Hepatocyte (in vitro differentiated cells): ENCODE measurements at regions not wholly inside any gene's neighbourhood (a gene's known extent, or its start where the extent isn't known, plus 50 kb on each side); places are given as distances from the start of the nearest gene placed in this dataset.
"Not testable (repeated sequence)": the region's sequence is repeated elsewhere in the genome, so short reads cannot be mapped to it uniquely, and the experiment has no call there.

Source experiments
- DNase-seq: peaks from one replicate; pipeline ENCODE4 v3.0.0-alpha.2; 2016; ENCODE audit warnings: low spot score
- H2AFZ ChIP-seq: fragments of 200-600 bp; sonication (generic); 2 replicates; pipeline ENCODE4 v1.6.0; 2016; ENCODE audit warnings: antibody characterized with exemption, mild to moderate bottlenecking
- H3K27ac ChIP-seq: fragments of 200-600 bp; sonication (generic); 2 replicates; pipeline ENCODE4 v1.5.1; 2016; ENCODE audit warnings: mild to moderate bottlenecking
- H3K27me3 ChIP-seq: fragments of 200-600 bp; sonication (generic); 2 replicates; pipeline ENCODE4 v1.6.1; 2016
- H3K36me3 ChIP-seq: fragments of 200-600 bp; sonication (generic); replicated peaks from 2 replicates; pipeline ENCODE4 v1.5.1; 2016; ENCODE audit warnings: low read depth; ENCODE audit not compliant: insufficient read depth
- H3K4me1 ChIP-seq: fragments of 200-600 bp; sonication (generic); 2 replicates; pipeline ENCODE4 v1.5.1; 2016; ENCODE audit warnings: mild to moderate bottlenecking, moderate library complexity; ENCODE audit not compliant: insufficient read depth
- H3K4me2 ChIP-seq: fragments of 200-600 bp; sonication (generic); 2 replicates; pipeline ENCODE4 v1.6.0; 2016
- H3K4me3 ChIP-seq: fragments of 200-600 bp; sonication (generic); 2 replicates; pipeline ENCODE4 v1.5.1; 2016; ENCODE audit warnings: mild to moderate bottlenecking
- H3K79me2 ChIP-seq: fragments of 200-600 bp; sonication (generic); 2 replicates; pipeline ENCODE4 v1.6.0; 2017; ENCODE audit warnings: mild to moderate bottlenecking
- H3K9me2 ChIP-seq: fragments of 200-600 bp; sonication (generic); replicated peaks from 2 replicates; pipeline ENCODE4 v1.6.0; 2017; ENCODE audit warnings: mild to moderate bottlenecking; ENCODE audit not compliant: insufficient read depth
- H3K9me3 ChIP-seq: fragments of 200-600 bp; sonication (generic); 2 replicates; pipeline ENCODE4 v1.5.1; 2016; ENCODE audit warnings: low read depth, mild to moderate bottlenecking
- H4K20me1 ChIP-seq: fragments of 200-600 bp; sonication (generic); 2 replicates; pipeline ENCODE4 v1.6.0; 2016; ENCODE audit warnings: mild to moderate bottlenecking; ENCODE audit not compliant: insufficient read depth, poor library complexity, severe bottlenecking
- EZH2 ChIP-seq: fragments of 200-600 bp; sonication (generic); IDR thresholded peaks from 2 replicates; pipeline ENCODE4 v1.6.1; 2016; ENCODE audit warnings: antibody characterized with exemption, mild to moderate bottlenecking, borderline replicate concordance
- EZH2phosphoT487 ChIP-seq: fragments of 200-600 bp; sonication (generic); IDR thresholded peaks from one replicate; pipeline ENCODE4 v1.6.1; 2018; ENCODE audit warnings: antibody characterized with exemption, mild to moderate bottlenecking, low read depth, moderate library complexity; ENCODE audit not compliant: unreplicated experiment, severe bottlenecking
- WGBS: methylation state at CpG from one replicate; pipeline ENCODE4 v1.1.6; 2016; ENCODE audit warnings: low lambda C conversion rate; ENCODE audit errors: missing lambda C conversion rate; 5-methylcytosine and 5-hydroxymethylcytosine counted together
- TF ChIP-seq, protein P1 (sequence below): fragments of 200-600 bp; sonication (generic); IDR thresholded peaks from 2 replicates; pipeline ENCODE4 v1.5.1; 2016; ENCODE audit warnings: antibody characterized with exemption, mild to moderate bottlenecking; ENCODE audit not compliant: poor library complexity

GRCh38 chrX:98203800-98204199, 1320.1 kb downstream of the RPA4 start:
- Histone ChIP-seq H3K79me2 (no peaks in the 10 kb centered on the region), H3K9me2 (no peaks in the 10 kb centered on the region), H4K20me1 (no peaks in the 10 kb centered on the region), H2AFZ (no peak overlapping the region), H3K4me1 (no peaks in the 10 kb centered on the region), H3K27ac (no peak overlapping the region), H3K4me2 (no peak overlapping the region), H3K4me3 (no peak overlapping the region), H3K27me3 (no peaks in the 10 kb centered on the region), H3K9me3 (no peaks in the 10 kb centered on the region), H3K36me3 (no peaks in the 10 kb centered on the region)
- DNase-seq: no peak
- 75% methylated on average over 2 of the region's 2 CpGs for whole genome bisulfite sequencing
- no peak for TF ChIP-seq EZH2
- TF ChIP-seq EZH2phosphoT487: no peak
- TF ChIP-seq, protein P1, sequence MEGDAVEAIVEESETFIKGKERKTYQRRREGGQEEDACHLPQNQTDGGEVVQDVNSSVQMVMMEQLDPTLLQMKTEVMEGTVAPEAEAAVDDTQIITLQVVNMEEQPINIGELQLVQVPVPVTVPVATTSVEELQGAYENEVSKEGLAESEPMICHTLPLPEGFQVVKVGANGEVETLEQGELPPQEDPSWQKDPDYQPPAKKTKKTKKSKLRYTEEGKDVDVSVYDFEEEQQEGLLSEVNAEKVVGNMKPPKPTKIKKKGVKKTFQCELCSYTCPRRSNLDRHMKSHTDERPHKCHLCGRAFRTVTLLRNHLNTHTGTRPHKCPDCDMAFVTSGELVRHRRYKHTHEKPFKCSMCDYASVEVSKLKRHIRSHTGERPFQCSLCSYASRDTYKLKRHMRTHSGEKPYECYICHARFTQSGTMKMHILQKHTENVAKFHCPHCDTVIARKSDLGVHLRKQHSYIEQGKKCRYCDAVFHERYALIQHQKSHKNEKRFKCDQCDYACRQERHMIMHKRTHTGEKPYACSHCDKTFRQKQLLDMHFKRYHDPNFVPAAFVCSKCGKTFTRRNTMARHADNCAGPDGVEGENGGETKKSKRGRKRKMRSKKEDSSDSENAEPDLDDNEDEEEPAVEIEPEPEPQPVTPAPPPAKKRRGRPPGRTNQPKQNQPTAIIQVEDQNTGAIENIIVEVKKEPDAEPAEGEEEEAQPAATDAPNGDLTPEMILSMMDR: no peak

GRCh38 chrX:98207947-98208346, 1324.2 kb downstream of the RPA4 start:
- no peaks in the 10 kb centered on the region for H4K20me1 ChIP-seq
- H3K9me3 ChIP-seq: no peaks in the 10 kb centered on the region
- H2AFZ ChIP-seq: no peak overlapping the region
- H3K4me2 ChIP-seq: no peak overlapping the region
- H3K4me3 ChIP-seq: no peak overlapping the region
- H3K27me3 ChIP-seq: no peaks in the 10 kb centered on the region
- no peaks in the 10 kb centered on the region for H3K9me2 ChIP-seq
- H3K79me2 ChIP-seq: no peaks in the 10 kb centered on the region
- 85% methylated on average over 3 of the region's 3 CpGs for WGBS
- TF ChIP-seq, protein P1: no peak
- no peak for TF ChIP-seq EZH2
- no peak for TF ChIP-seq EZH2phosphoT487
- H3K36me3 ChIP-seq: no peaks in the 10 kb centered on the region
- H3K4me1 ChIP-seq: no peaks in the 10 kb centered on the region
- H3K27ac ChIP-seq: no peak overlapping the region
- no peak for DNase-seq

DNA sequence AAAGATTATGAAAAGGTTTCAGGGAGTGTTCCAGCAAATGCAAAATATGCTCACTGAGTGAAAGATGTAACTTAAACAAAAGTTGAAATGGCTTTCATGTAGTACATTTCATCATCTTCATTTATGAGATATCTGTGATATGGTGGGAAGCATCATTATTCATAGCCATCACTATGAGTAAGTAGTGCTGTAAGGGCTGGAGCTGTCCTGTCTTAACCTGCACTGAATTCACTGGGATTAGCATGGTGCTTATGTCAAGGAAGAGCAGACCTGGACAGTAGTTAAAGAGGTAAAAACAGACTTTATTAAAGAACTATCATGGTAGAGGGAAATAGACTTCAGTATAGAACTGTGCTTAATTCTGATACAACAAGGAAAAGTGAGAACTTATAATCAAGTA, 1347.3 kb downstream of the RPA4 start:
- no peak for TF ChIP-seq EZH2
- TF ChIP-seq, protein P1: no peak
- Histone ChIP-seq H3K79me2 (no peaks in the 10 kb centered on the region), H3K27ac (no peak overlapping the region)

DNA sequence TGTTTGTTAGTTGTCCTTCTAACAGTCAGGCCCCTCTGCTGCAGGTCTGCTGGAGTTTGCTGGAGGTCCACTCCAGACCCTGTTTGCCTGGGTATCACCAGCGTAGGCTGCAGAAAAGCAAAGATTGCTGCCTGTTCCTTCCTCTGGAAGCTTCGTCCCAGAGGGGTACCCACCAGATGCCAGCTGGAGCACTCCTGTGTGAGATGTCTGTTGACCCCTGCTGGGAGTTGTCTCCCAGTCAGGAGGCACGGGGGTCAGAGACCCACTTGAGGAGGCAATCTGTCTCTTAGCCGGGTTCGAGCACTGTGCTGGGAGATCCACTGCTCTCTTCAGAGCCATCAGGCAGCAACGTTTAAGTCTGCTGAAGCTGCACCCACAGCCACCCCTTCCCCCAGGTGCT, 1356.4 kb downstream of the RPA4 start:
- H3K27me3 ChIP-seq, H3K4me1 ChIP-seq, DNase-seq, H3K79me2 ChIP-seq, H4K20me1 ChIP-seq, H3K27ac ChIP-seq, H3K9me2 ChIP-seq, H3K36me3 ChIP-seq, H3K4me3 ChIP-seq, H3K9me3 ChIP-seq, H3K4me2 ChIP-seq, H2AFZ ChIP-seq: not testable (repeated sequence)
- WGBS: 86% methylated on average over 6 of the region's 6 CpGs

More for the DNA sequence above, 1347.3 kb downstream of the RPA4 start:
- H3K36me3 ChIP-seq: no peaks in the 10 kb centered on the region
- no peak overlapping the region for H3K4me3 ChIP-seq
- DNase-seq: no peak
- H3K4me1 ChIP-seq: no peaks in the 10 kb centered on the region
- H4K20me1 ChIP-seq: no peaks in the 10 kb centered on the region
- no peak overlapping the region for H2AFZ ChIP-seq
- no peak overlapping the region for H3K4me2 ChIP-seq
- no peaks in the 10 kb centered on the region for H3K27me3 ChIP-seq
- no peaks in the 10 kb centered on the region for H3K9me2 ChIP-seq
- H3K9me3 ChIP-seq: no peaks in the 10 kb centered on the region
